HG02884 (cell line): ENCODE measurements at regions not wholly inside any gene's neighbourhood (a gene's known extent, or its start where the extent isn't known, plus 50 kb on each side); places are given as distances from the start of the nearest gene placed in this dataset.

Experiments
- ATAC-seq: cut with Tn5 transposase; IDR thresholded peaks from one replicate; pipeline ENCODE4 v1.9.1; 2021; ENCODE audit warnings: mild to moderate bottlenecking, moderate library complexity; ENCODE audit not compliant: unreplicated experiment

DNA sequence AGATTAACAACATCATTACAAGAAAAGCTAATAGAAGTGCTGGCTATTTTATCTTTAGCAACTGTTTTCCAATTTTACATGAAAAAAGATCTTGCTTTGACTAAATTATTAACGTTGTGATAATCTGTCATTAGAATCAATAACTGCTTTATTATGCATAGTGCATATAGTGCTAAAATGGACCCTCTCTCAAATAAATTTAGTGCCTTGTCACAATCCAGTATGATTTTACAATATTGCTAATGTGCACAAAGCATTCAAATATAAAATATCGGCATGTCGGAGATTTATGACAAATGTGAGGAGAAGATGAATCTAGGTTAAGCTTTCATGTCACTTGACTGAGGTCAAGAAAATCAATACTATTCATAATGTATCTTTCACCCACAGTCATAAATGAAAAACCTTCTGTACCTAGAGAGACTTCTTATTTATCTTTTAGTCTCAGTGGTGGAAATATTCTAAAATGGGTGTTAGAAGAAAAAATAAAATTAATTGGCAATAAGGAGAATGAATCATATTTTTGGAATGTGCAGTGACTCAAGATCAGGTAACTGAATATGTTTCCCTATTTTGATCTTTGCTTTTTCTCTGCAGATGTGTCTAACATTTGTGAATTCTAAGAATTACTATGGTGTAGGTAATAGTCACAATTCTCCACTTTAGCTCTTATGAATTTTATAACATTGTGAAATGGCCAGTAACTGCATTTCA is 672.9 kb upstream of the GRAMD2B start:
- no peak for ATAC-seq

- no peak for ATAC-seq
These were observed 672.4 kb upstream of the GRAMD2B start for GRCh38 chr5:125750861-125751186.

- no peak for ATAC-seq
These were observed 666.8 kb upstream of the GRAMD2B start for GRCh38 chr5:125756456-125756855.

- ATAC-seq: no peak
These were observed 656.5 kb upstream of the GRAMD2B start for GRCh38 chr5:125766706-125767105.

DNA sequence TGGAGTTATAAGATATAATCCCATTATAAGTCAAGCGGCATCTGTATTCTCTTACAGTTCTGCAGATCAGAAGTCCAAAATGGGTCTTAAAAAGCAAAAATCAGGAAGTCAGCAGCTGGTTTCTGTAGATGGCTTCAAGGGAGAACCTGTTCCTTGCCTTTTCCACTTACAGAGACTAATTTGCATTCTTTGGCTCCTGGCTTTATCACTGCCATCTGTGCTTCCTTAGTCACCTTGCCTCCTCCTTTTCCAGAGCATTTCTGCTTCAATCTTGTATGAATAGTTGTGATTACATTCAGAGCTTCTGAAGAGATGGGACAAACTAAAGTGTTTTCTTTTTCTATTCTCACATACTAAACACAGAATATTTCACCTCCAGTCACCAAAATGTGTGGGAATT is 647.3 kb upstream of the GRAMD2B start:
- ATAC-seq: no peak

DNA sequence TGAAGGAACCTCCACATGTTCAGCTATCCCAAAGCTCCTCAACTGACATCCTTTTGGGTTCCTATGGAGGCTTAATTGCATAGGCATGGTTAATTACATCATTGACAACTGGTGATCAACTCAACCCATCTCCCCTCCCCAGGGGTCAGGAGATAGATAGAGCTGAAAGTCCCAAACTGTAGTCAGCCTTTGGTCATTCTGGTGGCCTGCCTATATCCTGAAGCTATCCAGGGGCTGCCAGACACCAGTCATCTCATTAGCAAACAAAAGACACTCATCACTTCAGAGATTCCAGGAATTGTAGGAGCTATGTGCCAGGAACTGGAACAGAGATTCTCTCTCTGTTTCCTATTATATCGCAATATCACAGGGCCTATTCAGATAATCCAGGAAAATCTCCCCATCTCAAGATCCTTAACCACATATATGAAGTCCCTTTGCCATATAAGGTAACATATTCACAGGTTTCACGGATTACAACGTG is 646.5 kb upstream of the GRAMD2B start:
- no peak for ATAC-seq

DNA sequence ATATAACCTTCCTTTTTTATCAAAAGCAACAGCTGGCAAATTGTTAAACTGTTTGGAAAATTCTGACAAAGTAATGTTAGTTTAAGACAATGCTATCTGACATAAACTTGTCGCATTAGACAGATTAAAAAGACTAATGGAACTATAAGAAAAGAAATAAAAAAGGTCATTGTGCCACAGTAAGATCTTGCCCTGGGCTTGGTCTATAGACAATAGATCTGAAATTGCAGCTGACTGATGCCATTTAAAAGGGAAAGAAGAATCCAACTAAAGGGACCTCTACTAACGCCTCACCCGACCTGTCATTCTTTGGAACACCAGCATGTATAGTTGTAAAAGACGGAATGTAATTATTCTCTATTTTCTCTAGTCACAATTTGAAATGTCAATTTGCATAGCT is 644.4 kb upstream of the GRAMD2B start:
- ATAC-seq: no peak

DNA sequence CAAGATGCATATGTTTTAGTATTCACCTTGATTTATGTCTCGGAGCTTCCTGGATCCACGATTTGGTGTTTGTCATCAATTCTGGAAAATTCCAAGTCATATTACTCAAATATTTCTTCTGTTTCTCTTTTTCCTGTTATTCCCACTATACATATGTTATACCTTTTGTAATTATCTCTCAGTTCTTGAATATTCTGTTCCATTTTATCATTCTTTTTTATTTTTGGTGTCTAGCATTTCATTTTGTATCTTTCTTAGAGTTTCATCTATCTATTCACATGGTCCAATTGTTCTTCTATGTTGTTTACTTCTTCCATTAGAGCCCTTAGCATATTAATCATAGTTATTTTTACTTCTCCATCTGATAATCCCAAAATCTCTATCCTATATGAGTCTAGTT is 637.8 kb upstream of the GRAMD2B start:
- no peak for ATAC-seq

GRCh38 chr5:125786021-125786420 is 637.2 kb upstream of the GRAMD2B start:
- ATAC-seq: no peak

DNA sequence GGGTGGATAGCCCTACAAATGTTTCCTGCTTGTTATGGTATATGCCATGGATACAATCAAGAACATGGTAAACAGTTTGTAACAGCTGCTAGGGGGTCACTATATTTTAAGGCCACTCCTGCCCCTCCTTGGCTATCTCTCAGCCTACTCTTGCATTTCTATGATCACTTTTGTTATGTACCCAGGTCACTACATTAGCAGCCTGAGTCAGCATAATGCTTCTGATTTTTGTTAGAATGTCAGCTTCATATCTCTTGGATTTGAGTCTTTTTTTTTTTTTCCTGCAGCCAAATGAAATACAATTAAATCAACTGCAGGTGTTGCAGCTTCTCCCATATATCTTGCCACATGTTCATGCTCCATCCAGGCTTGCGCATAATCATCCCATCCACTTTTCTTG is 629.7 kb upstream of the GRAMD2B start:
- no peak for ATAC-seq

GRCh38 chr5:125794922-125795321 is 628.3 kb upstream of the GRAMD2B start:
- ATAC-seq: no peak

GRCh38 chr5:125798307-125798706 is 624.9 kb upstream of the GRAMD2B start:
- no peak for ATAC-seq

DNA sequence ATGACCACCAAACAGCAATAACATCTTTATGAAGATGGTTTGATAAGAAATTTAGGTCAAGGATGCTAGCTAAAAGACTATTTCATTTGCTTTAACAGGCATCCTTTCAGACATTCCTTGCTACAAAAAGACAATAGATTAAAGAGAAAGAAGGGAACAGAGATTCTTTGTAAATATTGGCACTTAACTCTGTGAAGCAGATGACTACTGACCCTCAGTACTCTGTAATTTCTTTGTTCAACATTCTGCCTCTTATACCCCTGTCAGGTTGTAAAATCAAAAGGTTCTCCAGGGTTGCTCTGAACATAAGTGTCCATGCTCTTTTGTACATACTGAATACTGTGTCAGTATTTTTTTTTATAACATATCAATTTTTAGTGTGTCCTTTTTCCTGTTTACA is 610.6 kb upstream of the GRAMD2B start:
- ATAC-seq: no peak

GRCh38 chr5:125813221-125813974 is 609.8 kb upstream of the GRAMD2B start:
- ATAC-seq: no peak

- ATAC-seq: no peak
These were observed 609.1 kb upstream of the GRAMD2B start for GRCh38 chr5:125814119-125814518.

DNA sequence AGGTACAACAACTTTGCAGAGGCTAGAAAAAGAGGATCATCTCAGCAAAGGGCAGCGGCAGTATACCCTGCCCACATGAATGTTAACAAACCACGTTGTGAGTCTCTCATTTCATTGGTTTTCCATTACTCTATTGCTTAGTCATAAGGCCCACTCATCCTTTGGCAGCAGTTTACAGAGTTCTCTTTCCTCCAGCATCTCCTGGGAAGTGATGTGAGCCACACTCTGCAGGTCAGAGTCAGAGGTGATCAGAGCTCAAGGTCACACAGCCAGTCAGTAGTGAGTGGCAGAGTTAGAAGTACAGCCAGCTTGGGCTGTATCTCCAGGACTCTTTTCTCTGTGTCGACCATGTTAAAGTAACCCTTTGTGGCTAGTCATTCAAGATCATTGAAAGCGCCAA is 599.6 kb upstream of the GRAMD2B start:
- no peak for ATAC-seq

DNA sequence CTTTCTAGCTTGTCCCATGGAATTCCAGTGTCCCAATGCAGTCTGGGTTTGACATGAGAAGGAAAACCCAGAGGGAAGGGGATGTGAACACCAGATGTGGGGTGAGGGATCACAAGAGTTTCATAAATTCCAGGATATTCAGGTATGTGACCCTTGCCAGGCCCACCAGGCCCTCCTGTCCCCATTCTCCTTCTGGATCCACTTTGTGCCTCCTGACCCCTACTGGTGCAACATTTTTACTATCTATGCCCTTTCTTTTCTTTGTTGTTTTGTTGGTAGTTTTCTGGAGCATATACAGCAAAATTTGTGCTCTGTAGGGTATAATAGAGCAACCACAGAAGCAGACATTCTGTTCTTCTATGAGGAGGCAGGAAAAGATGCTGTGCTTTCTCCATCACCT is 597.0 kb upstream of the GRAMD2B start:
- no peak for ATAC-seq

GRCh38 chr5:125829349-125829748 is 593.9 kb upstream of the GRAMD2B start:
- peak; percentile 99 for ATAC-seq

DNA sequence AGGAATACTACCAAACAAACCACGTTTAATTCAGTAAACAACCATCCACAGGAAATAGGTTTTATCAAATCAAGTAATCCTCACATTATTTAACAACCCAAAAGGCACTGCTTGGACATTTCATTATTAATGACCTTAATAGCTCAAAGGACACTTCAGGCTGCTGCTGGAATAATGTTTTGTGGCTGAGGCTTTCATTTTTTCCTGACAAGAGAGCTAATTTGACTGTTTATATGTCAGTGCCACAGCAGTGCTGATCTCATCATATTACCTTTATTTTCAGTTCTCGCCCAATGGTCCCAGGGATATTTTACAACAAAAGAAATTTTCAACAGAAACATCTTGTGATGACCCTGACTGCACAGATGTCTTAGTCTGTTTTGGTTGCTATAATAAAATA is 589.8 kb upstream of the GRAMD2B start:
- ATAC-seq: no peak

DNA sequence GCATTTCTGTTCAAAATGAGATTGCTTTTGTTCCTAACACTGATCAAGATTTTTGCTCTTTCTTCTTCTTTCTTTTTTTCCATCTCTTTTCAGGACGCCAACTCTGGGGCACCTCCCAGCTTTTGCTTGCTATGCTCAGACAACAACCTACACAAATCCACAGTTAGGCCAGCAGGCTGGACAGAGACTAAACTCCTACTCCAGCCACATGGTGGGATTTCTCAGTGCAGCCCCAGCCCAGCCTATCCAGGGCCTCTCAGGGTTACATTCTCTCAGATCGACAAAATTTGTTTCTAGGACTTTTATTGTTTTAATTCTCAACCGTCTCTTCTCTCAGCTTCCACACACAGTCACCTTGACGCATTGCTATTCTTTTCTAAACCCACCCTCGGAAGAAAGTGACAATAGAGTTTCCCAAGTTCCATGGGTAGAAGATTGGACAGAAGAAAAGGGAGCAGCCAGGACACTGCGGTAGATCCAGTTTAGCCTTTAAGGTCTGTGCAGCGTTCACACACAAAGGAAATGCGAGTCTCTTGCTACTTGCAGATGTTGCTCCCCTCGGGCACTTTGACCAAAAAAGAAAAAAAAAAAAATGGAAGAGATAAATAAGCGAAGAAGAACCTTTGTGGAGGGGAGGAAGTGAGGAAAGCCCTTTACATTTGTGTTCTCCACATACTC is 588.6 kb upstream of the GRAMD2B start:
- no peak for ATAC-seq

GRCh38 chr5:125835293-125836172 is 587.7 kb upstream of the GRAMD2B start:
- peak; percentile 81 for ATAC-seq
